AG04450 (cell line): ENCODE measurements at regions not wholly inside any gene's neighbourhood (a gene's known extent, or its start where the extent isn't known, plus 50 kb on each side); places are given as distances from the start of the nearest gene placed in this dataset.
"Not testable (repeated sequence)": the region's sequence is repeated elsewhere in the genome, so short reads cannot be mapped to it uniquely, and the experiment has no call there.

ENCODE experiments used
- CTCF ChIA-PET: fragments of 300-600, 350-600 bp; formaldehyde crosslinking; extraction: SDS; loops from one replicate; lab custom pipeline; 2022; ENCODE audit warnings: antibody characterized with exemption, inconsistent platforms; lab: Charles Lee
- POLR2A ChIA-PET: fragments of 350-600 bp; formaldehyde crosslinking; extraction: SDS; loops from one replicate; lab custom pipeline; 2021; ENCODE audit warnings: antibody characterized with exemption, inconsistent platforms; lab: Yijun Ruan, JAX
- DNase-seq: peaks from one replicate; pipeline ENCODE4 v3.0.0-alpha.2; 2011; ENCODE audit warnings: low read depth, low spot score
- H3K27ac ChIP-seq: one replicate; pipeline ENCODE4 v1.5.1; 2012; ENCODE audit warnings: low read depth, low read length, control low read depth
- H3K27me3 ChIP-seq: one replicate; pipeline ENCODE4 v1.6.0; 2012; ENCODE audit warnings: low read length; ENCODE audit not compliant: control insufficient read depth, insufficient read depth
- H3K4me3 ChIP-seq: 2 replicates; pipeline ENCODE4 v1.5.1; 2011; ENCODE audit warnings: mild to moderate bottlenecking, low read depth, low read length, control low read depth
- H3K9me3 ChIP-seq: 2 replicates; pipeline ENCODE4 v1.5.1; 2012; ENCODE audit warnings: low read length; ENCODE audit not compliant: control insufficient read depth, insufficient read depth
- TF ChIP-seq, protein P1 (sequence below): IDR thresholded peaks from 2 replicates; pipeline ENCODE4 v1.5.1; 2011; ENCODE audit warnings: low read depth, low read length, control low read depth, inconsistent platforms

DNA sequence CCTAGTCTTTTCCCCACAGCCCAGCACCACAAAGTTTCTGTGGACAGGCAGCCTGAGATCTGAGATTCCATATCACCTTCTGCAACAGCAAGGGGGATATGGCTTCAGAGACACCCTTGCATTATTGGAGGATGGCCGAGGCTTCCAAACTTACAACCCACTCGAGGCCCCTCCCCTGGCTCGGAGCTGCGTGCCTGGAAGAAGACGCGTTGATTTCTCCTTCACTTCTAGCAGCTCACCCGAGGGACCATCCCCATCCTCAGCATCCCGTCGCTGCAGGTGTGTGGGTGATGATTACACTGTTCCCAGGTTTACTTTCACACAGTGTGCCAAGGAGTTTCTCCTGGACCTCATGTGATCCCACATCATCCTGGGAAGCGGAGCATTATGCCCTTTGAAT, 277.9 kb downstream of the MATN1 start:
- Histone ChIP-seq H3K27ac (no peak overlapping the region), H3K4me3 (no peak overlapping the region), H3K9me3 (no peaks in the 10 kb centered on the region), H3K27me3 (peaks cover 3% of the 10 kb centered on the region)
- CTCF ChIA-PET, result no interaction called here
- POLR2A ChIA-PET, result no interaction called here
- DNase-seq, result no peak
- TF ChIP-seq, protein P1, sequence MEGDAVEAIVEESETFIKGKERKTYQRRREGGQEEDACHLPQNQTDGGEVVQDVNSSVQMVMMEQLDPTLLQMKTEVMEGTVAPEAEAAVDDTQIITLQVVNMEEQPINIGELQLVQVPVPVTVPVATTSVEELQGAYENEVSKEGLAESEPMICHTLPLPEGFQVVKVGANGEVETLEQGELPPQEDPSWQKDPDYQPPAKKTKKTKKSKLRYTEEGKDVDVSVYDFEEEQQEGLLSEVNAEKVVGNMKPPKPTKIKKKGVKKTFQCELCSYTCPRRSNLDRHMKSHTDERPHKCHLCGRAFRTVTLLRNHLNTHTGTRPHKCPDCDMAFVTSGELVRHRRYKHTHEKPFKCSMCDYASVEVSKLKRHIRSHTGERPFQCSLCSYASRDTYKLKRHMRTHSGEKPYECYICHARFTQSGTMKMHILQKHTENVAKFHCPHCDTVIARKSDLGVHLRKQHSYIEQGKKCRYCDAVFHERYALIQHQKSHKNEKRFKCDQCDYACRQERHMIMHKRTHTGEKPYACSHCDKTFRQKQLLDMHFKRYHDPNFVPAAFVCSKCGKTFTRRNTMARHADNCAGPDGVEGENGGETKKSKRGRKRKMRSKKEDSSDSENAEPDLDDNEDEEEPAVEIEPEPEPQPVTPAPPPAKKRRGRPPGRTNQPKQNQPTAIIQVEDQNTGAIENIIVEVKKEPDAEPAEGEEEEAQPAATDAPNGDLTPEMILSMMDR, result no peak

DNA sequence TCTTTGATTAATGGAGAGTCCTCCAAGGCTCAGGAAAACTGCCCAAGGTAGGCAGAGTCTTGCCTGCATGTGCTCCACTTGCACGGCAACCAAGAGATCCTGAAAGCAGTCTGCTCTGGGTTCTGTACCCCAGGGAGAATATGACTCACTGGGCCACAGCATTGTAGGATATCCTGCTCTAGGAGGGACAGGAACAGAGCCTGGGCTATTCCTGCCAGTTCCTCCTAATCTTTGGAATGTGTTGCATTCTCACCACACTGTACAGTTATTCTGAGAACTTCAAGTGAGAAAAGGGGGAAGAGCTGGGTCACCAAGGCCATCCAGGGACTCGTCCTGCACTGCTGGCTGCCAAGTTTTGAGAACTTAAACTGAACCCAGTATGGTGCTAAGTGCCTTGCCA, 278.5 kb downstream of the MATN1 start:
- Histone ChIP-seq H3K27ac (no peak overlapping the region), H3K9me3 (no peaks in the 10 kb centered on the region), H3K27me3 (peaks cover 3% of the 10 kb centered on the region), H3K4me3 (no peak overlapping the region)
- ChIA-PET CTCF (no interaction called here), POLR2A (no interaction called here)
- TF ChIP-seq, protein P1, result no peak
- no peak for DNase-seq

DNA sequence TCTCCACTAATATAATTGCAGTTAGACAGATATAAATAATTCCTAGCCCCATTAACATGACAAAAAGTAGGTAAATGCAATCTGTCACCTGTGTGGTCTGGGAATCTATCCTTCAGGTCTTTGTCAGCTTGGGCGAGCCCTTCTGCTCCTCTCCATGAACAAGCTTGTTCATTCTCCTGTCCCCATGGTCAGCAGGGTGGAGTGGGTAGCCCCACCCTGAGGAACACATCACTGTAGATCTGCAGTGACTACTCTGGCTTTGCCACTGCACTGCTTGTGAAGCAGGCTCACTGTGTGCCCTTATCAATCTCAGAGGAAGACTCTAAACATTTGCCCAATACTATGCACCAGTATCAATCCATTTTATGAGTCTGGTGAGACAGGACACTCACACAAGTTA, 279.0 kb downstream of the MATN1 start:
- ChIA-PET POLR2A (no interaction called here), CTCF (no interaction called here)
- no peaks in the 10 kb centered on the region for H3K9me3 ChIP-seq
- no peak for DNase-seq
- H3K27ac ChIP-seq, result no peak overlapping the region
- TF ChIP-seq, protein P1, result no peak
- no peak overlapping the region for H3K4me3 ChIP-seq
- H3K27me3 ChIP-seq, result peaks cover 3% of the 10 kb centered on the region

DNA sequence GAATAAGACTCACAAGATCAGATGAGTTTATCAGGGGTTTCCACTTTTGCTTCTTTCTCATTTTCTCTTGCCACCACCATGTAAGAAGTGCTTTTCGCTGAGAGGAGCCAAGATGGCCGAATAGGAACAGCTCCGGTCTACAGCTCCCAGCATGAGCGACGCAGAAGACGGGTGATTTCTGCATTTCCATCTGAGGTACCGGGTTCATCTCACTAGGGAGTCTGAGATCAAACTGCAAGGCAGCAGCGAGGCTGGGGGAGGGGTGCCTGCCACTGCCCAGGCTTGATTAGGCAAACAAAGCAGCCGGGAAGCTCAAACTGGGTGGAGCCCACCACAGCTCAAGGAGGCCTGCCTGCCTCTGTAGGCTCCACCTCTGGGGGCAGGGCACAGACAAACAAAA, 285.1 kb downstream of the MATN1 start:
- POLR2A ChIA-PET, H3K27ac ChIP-seq, H3K4me3 ChIP-seq, DNase-seq, CTCF ChIA-PET, H3K9me3 ChIP-seq, H3K27me3 ChIP-seq: not testable (repeated sequence)

DNA sequence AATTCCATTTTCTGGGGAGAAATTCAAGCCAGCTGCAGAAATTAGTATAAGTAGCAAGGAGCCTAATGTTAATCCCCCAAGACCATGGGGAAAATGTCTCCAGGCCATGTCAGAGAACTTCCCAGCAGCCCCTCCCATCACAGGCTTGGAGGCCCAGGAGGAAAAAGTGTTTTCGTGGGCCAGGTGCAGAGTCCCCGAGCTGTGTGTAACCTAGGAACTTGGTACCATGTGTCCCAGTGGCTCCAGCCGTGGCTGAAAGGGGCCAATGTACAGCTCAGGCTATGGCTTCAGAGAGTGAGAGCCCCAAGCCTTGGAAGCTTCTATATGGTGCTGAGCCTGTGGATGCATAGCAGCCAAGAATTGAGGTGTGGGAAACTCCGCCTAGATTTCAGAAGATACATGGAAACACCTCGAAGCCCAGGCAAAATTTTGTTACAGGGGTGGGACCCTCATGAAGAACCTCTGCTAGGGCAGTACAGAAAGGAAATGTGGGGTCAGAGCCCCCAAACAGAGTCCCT, 286.3 kb downstream of the MATN1 start:
- POLR2A ChIA-PET, result no interaction called here
- H3K27ac ChIP-seq, result no peak overlapping the region
- CTCF ChIA-PET, result no interaction called here
- no peaks in the 10 kb centered on the region for H3K27me3 ChIP-seq
- DNase-seq, result no peak
- H3K9me3 ChIP-seq, result no peaks in the 10 kb centered on the region
- TF ChIP-seq, protein P1, result no peak
- no peak overlapping the region for H3K4me3 ChIP-seq

DNA sequence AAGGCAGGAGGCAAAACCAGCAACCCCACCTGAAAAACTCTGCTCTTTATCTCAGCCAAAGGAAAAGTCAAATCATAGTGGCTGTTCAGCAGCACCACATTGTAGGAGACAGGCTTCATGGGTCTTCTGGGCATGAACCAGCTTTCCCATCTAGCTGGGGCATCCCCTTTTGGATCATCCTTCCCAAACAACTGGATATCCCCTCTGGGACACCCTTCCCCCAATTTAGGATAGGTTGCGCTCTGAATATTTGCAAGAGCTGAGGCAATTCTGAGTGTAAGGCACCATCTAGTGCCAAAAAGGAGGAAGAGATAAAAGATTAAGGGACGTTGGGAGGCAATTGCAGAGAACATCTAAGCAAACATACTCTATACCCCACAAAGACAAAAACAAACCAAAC, 295.8 kb downstream of the MATN1 start:
- TF ChIP-seq, protein P1, result no peak
- CTCF ChIA-PET, result no interaction called here
- Histone ChIP-seq H3K27ac (no peak overlapping the region), H3K4me3 (no peak overlapping the region), H3K9me3 (no peaks in the 10 kb centered on the region), H3K27me3 (no peaks in the 10 kb centered on the region)
- DNase-seq, result no peak
- POLR2A ChIA-PET, result no interaction called here
